Nucleus accumbens (tissue), 56 donors: ENCODE measurements at regions not wholly inside any gene's neighbourhood (a gene's known extent, or its start where the extent isn't known, plus 50 kb on each side); places are given as distances from the start of the nearest gene placed in this dataset.

Source experiments
- DNase-seq, 56 donors: peaks; one replicate each; lab custom pipeline; 2025; lab: John Stamatoyannopoulos, UW

DNA sequence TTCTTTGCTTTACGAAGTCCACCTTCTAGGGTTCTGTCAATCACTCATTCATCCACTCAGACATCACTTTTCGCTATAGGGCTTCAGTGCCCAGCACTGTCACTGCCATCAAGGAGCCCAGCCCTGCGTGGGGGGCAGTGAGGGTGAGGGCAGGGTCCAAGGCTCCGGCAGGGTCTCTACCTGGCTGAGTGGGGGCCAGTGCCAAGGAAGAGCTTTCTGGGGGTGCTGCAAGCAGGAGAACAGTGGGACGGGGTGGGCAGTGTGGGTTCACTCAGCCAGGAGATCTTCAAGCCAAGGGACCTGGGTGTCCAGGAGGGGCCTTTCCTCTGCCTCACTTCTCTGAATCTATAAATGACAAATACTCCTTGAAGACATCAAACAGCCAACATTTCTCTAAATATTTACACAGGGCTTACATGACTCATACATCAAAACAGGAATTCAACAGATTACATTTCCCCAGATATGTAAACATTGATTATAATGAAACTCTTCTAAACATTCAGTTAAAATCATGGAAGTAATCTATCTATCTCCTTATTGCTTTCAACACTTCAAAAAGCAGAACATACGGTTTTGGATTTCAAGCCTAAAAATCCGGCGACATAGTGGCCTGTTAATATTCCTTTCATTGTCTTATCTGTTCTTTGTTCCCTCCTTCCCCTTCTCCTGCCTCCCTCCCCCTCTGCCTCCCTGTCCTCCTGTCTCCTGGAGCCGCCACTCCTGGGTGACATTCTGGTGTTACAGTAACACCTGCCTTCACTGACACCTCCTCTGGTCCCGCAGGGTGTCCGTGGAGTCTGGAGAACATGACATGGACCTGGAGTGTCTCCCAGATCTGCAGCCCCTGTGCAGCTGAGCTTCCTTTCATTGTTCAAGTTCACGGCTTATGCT lies 94.4 kb upstream of the ADRA2C start:
- no peak for DNase-seq

DNA sequence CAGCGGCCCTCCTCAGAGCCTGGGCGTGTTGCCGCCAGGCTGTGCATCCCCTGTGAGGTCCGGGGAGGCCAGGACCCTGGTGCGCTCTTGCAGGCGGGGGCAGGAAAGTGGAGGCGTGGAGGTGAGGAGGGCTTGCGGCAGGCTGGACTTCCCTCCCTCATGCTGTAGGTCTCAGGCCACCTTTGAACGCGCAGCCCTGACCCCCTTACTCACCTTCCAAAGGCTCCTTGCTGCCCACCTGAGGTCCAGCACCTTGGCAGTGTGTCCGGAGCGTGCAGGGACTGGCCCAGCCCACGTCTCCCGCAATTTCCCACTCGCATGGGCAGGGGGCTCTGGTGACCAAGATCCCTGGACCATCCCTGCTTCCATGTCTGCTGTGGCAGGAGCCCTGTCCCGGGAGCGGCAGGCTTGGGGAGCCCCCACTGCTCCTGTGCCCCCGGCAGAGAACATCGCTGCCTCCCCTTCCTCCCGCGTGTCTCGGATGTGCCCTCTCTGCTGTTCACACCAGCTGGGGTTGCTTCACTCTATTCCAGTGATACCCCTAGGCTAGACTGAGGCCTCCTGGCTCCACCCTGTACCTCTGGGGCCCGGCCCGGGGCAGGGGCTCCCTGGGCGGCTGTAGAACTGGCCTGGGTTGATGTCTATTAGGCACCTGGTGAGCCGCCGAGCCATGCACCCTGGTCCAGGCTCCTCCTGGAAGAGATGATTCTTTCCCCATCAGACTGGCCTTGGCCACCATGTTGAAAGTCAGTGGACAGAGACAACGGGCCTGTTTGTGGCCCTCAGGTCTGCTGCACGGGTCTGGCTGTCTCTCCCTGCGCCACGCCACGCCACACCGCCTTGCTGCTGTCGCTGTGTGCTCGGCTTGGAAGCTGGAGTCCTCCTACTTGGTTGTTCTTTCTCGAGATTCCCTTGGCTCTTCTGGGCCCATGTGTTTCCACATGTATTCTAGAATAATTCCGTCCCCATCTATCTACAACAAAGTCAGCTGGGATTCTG lies 95.4 kb upstream of the ADRA2C start:
- DNase-seq: no peak

- DNase-seq: peak in 1 of 56 donors; percentile 15
These were observed 96.6 kb upstream of the ADRA2C start for GRCh38 chr4:3669553-3669949.

- no peak for DNase-seq
These were observed 97.2 kb upstream of the ADRA2C start for GRCh38 chr4:3668825-3669552.

DNA sequence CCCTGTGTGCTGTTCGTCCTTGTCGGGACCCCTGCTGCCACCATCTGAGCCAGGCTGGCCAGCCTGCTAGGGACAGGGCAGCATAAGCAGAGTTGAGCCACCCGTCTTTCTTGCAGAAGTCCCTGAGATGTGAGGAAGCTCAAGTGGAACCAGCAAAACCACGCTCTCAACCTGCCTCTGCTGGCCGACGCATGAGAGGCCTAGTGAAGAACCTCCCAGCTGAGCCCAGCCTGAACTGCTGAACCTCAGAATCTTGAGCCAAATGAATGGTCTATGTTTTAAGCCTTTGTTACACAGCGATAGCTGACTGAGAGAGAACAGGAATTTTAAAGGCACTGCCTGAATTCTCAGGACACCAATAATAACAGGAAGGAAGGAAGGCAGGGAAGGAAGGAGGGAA lies 98.9 kb upstream of the ADRA2C start:
- DNase-seq: no peak

DNA sequence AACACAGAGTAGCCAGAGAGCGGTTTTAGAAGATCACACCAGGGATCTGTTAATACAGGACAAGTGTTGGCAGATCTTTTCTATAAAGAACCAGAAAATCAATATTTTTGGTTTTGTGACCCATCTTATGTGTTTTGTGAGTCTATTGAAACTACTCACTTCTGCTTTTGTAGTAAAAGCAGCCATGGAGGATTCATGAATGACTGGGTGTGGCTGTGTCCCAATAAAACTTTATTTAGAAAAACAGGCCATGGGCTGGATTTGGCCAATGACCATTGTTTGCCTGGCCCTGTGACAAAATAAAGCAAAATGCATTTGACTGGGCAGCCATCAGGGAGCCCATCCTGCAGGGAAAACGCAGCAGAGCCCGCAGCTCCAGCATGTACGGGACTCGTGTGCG lies 99.9 kb upstream of the ADRA2C start:
- no peak for DNase-seq

- no peak for DNase-seq
These were observed 100.8 kb upstream of the ADRA2C start for GRCh38 chr4:3665360-3665891.

DNA sequence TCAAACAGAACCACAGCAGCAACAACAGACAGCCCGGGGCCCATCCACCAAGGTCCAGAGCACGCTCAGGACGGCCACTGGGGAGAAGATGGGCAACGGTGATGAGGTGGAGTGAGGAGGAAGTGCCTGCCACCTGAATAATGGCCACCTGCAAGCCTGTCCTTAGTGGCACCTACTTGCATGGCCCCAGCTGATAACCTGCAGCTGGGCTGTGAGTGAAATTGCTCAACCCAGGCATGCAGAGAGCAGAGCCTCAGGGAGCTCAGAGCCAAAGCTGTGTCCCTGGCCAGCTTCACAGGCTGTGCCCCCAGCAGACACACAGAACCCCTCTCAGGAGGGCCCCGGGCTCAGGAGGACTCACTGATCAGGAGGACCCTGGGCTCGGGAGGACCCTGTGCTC lies 102.4 kb upstream of the ADRA2C start:
- no peak for DNase-seq

GRCh38 chr4:3662516-3662915 lies 103.7 kb upstream of the ADRA2C start:
- no peak for DNase-seq

GRCh38 chr4:3661989-3662388 lies 104.2 kb upstream of the ADRA2C start:
- no peak for DNase-seq

GRCh38 chr4:3660928-3661515 lies 105.2 kb upstream of the ADRA2C start:
- DNase-seq: no peak

DNA sequence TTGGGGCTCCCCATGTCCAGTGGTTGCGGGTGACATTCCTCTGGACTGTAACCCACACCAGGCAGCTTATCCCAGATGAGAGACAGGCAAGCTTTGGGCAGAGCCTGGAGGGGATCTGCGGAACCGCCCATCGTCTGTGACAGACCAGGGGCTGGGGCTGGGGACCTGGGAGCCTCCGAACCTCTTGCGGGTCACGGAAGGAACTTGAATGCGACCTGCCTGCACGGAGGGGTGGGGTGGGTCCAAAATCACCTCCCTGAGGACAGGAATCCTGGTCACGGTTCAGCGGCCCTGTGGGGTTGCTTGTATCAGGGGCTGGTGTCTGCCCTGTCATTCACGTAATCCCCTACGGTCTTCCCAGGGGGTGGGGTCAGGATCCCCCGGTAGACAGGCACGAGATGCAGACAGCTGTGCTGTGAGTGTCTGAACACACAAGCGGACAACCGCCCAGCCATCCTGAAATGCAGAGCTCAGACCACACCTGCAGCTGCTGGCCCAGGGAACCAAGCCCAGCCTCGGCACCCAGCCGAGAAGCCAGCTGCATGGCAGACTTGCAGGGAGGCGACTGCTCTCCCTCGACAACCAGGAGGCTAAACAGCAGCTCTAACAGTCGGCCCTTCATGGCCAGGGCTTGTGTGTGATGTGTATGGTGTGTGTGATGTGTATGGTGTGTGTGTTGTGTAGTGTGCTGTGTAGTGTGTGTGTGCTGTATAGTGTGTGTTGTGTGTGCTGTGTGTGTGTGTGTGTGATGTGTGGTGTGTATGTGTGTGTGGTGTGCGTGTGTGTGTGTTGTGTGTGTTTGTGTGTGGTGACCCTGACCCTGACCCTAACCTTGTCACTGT lies 105.9 kb upstream of the ADRA2C start:
- DNase-seq: peak in 38 of 56 donors; percentile 7 to 78 (median 29)

GRCh38 chr4:3659131-3659530 lies 107.1 kb upstream of the ADRA2C start:
- no peak for DNase-seq

- DNase-seq: peak in 2 of 56 donors; percentile 8 to 11
These were observed 107.7 kb upstream of the ADRA2C start for GRCh38 chr4:3658530-3658913.

GRCh38 chr4:3657902-3658529 lies 108.2 kb upstream of the ADRA2C start:
- DNase-seq: no peak

DNA sequence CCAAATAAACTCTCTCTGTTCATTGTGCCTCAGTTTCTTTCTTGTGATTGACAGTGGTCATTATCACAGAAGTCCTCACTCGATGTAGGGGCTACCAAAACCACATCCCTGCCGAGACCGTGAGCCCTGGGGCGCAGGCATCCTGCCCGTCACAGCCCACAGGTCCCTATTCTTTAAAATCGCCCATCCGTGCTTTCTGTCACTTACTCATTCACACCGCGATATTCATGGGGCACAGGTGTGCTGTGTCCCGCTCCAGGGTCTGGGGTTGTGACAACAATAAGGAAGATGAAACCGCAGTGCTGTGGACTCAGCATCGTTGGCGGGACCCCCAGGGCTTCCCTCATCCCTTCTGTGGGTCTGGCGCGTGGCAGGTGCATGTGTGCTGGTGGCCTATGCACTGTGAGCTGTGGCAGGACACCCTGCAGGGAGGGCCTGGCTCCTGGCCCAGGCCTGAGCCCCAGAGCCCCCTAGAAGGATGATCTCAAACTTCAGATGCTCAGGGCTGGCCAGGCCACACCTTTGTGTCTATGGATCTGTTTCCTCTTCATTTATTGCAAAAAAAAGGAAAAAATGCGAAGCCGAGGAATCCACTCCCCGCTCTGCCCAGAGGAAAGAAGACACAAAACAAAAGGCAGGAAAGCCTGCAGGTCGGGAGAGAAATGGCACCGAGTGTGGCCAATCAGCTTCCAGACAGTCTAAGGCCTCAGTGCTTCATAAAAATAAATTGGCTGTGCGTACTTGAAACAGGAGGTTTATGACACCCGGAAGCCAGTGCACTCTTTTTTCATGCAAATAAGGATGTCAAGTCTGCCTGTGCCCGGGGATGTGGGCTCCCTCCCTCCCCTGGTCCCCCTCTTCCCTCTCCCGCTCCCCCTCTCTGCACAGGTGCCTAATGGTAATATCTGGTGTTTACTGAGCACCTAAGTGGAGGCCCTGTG lies 109.5 kb upstream of the ADRA2C start:
- no peak for DNase-seq

DNA sequence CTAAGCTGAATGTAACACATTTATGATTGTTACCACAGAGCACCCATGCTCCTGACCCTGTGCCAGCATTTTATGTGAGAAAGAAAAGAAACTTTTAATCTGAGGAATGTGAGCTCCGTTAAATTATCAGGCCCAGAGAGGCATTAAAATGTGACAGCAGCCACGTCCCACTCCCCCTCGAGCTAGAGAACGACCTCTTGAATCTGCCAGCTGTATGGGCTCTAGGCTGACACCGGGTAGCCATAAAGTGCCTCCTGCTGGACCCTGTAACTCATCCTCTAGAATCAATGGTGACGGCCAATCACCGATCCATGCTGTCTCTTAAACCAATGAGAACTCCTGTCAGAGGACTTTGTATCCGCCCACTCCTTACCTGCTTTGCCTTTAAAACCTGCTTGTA lies 110.2 kb upstream of the ADRA2C start:
- DNase-seq: no peak
